GM21423 (cell line): ENCODE measurements at regions not wholly inside any gene's neighbourhood (a gene's known extent, or its start where the extent isn't known, plus 50 kb on each side); places are given as distances from the start of the nearest gene placed in this dataset.

ENCODE experiments used
- ATAC-seq: cut with Tn5 transposase; IDR thresholded peaks from one replicate; pipeline ENCODE4 v1.9.1; 2021; ENCODE audit warnings: mild to moderate bottlenecking, moderate library complexity; ENCODE audit not compliant: unreplicated experiment

GRCh38 chr11:80586464-80586863, 1145.6 kb upstream of the TENM4 start:
- ATAC-seq, result no peak

- no peak for ATAC-seq
Observed at GRCh38 chr11:80584661-80585060, 1143.8 kb upstream of the TENM4 start.

- no peak for ATAC-seq
Observed at GRCh38 chr11:80569832-80570231, 1129.0 kb upstream of the TENM4 start.

- ATAC-seq, result no peak
Observed at GRCh38 chr11:80565231-80565630, 1124.4 kb upstream of the TENM4 start.

- no peak for ATAC-seq
Observed at GRCh38 chr11:80562523-80563125, 1121.8 kb upstream of the TENM4 start.

- ATAC-seq, result no peak
Observed at GRCh38 chr11:80559942-80560341, 1119.1 kb upstream of the TENM4 start.

- ATAC-seq, result no peak
Observed at GRCh38 chr11:80553565-80553964, 1112.7 kb upstream of the TENM4 start.

GRCh38 chr11:80542704-80543103, 1101.9 kb upstream of the TENM4 start:
- ATAC-seq, result no peak

- no peak for ATAC-seq
Observed at GRCh38 chr11:80538040-80538439, 1097.2 kb upstream of the TENM4 start.

GRCh38 chr11:80533463-80533862, 1092.6 kb upstream of the TENM4 start:
- no peak for ATAC-seq

GRCh38 chr11:80532633-80533232, 1091.9 kb upstream of the TENM4 start:
- no peak for ATAC-seq

GRCh38 chr11:80529726-80530125, 1088.9 kb upstream of the TENM4 start:
- ATAC-seq, result no peak

GRCh38 chr11:80525663-80526405, 1085.0 kb upstream of the TENM4 start:
- no peak for ATAC-seq

- ATAC-seq, result no peak
Observed at GRCh38 chr11:80524349-80524748, 1083.5 kb upstream of the TENM4 start.

GRCh38 chr11:80523057-80523456, 1082.2 kb upstream of the TENM4 start:
- ATAC-seq, result no peak

- no peak for ATAC-seq
Observed at GRCh38 chr11:80521592-80521991, 1080.8 kb upstream of the TENM4 start.

GRCh38 chr11:80520507-80520887, 1079.7 kb upstream of the TENM4 start:
- no peak for ATAC-seq

GRCh38 chr11:80519596-80520506, 1079.0 kb upstream of the TENM4 start:
- no peak for ATAC-seq

GRCh38 chr11:80517701-80518100, 1076.9 kb upstream of the TENM4 start:
- no peak for ATAC-seq

- no peak for ATAC-seq
Observed at GRCh38 chr11:80515097-80515496, 1074.3 kb upstream of the TENM4 start.

GRCh38 chr11:80512491-80512890, 1071.7 kb upstream of the TENM4 start:
- ATAC-seq, result no peak
